Body of pancreas (tissue), 4 donors: ENCODE measurements at regions not wholly inside any gene's neighbourhood (a gene's known extent, or its start where the extent isn't known, plus 50 kb on each side); places are given as distances from the start of the nearest gene placed in this dataset.

Experiments
- POLR2A ChIP-seq, 3 donors: fragments of 450-650 bp; IDR thresholded peaks; one replicate each; pipeline ENCODE4 v1.6.1; 2016; ENCODE audit warnings: antibody characterized with exemption in 3 of 3, mild to moderate bottlenecking in 2 of 3
- TF ChIP-seq, protein P1 (sequence below), 7 experiments: fragments of 450-650 bp in 4 of 7; fragments of 200-600 bp in 3 of 7; sonication (generic) in 3 of 7; IDR thresholded peaks; one replicate each; pipeline ENCODE4 v1.5.1; 2016 to 2019; ENCODE audit warnings: antibody characterized with exemption in 7 of 7

DNA sequence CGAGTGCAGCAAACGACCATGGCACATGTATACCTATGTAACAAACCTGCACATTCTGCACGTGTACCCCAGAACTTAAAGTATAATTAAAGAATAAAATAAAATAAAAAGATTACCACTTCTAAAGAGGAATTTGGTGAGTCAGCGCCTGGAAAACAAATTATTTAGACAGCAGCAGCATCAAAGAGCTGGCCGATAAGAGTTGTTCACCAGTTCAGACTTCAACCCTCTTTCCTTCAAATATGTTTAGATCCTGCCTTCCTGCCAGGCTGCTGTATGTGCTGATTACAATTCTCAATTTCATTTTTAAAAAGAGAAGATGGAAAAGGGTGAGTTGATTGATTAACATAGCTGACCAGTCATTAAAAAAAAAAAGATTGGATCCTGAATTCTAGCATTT is 672.0 kb upstream of the NRP1 start:
- no peak for TF ChIP-seq POLR2A (IDR thresholded peaks at IDR 0.05)
- TF ChIP-seq, protein P1, sequence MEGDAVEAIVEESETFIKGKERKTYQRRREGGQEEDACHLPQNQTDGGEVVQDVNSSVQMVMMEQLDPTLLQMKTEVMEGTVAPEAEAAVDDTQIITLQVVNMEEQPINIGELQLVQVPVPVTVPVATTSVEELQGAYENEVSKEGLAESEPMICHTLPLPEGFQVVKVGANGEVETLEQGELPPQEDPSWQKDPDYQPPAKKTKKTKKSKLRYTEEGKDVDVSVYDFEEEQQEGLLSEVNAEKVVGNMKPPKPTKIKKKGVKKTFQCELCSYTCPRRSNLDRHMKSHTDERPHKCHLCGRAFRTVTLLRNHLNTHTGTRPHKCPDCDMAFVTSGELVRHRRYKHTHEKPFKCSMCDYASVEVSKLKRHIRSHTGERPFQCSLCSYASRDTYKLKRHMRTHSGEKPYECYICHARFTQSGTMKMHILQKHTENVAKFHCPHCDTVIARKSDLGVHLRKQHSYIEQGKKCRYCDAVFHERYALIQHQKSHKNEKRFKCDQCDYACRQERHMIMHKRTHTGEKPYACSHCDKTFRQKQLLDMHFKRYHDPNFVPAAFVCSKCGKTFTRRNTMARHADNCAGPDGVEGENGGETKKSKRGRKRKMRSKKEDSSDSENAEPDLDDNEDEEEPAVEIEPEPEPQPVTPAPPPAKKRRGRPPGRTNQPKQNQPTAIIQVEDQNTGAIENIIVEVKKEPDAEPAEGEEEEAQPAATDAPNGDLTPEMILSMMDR (IDR thresholded peaks at IDR 0.05), result no peak
